HepG2 (cell line): ENCODE measurements at regions not wholly inside any gene's neighbourhood (a gene's known extent, or its start where the extent isn't known, plus 50 kb on each side); places are given as distances from the start of the nearest gene placed in this dataset.

ENCODE experiments used
- ATF3 ChIP-seq: sonication (generic); formaldehyde crosslinking; IDR thresholded peaks from 2 replicates; pipeline ENCODE4 v1.4.0; 2020; ENCODE audit warnings: missing genetic modification reagents
- KDM5A ChIP-seq: fragments of 200-600 bp; sonication (generic); IDR thresholded peaks from 2 replicates; pipeline ENCODE4 v1.7.0; 2018; ENCODE audit warnings: antibody characterized with exemption, mild to moderate bottlenecking, low read length, borderline replicate concordance
- LRRFIP1 ChIP-seq: sonication (generic); formaldehyde crosslinking; conservative IDR thresholded peaks from 2 replicates; pipeline ENCODE4 v1.4.0; 2020; ENCODE audit warnings: missing genetic modification reagents
- POLR2A ChIP-seq, 2 experiments: IDR thresholded peaks; 2 replicates each; pipeline ENCODE4 v1.6.1; 2011; ENCODE audit warnings: low read depth in 2 of 2, low read length in 2 of 2, mild to moderate bottlenecking in 1 of 2, moderate library complexity in 1 of 2; ENCODE audit not compliant: insufficient read depth in 1 of 2
- POLR2AphosphoS5 ChIP-seq: IDR thresholded peaks from 2 replicates; pipeline ENCODE4 v1.6.1; 2012; ENCODE audit warnings: low read depth, low read length
- TAF1 ChIP-seq: sonication (generic); formaldehyde crosslinking; IDR thresholded peaks from 2 replicates; pipeline ENCODE4 v1.4.0; 2020; ENCODE audit warnings: missing genetic modification reagents
- TFE3 ChIP-seq: IDR thresholded peaks from 2 replicates; pipeline ENCODE4 v1.6.1; 2016
- ZNF382 ChIP-seq: sonication (generic); formaldehyde crosslinking; IDR thresholded peaks from 2 replicates; pipeline ENCODE4 v1.5.0; 2020; ENCODE audit warnings: missing genetic modification reagents, mild to moderate bottlenecking, borderline replicate concordance
- ZNF407 ChIP-seq: sonication (generic); formaldehyde crosslinking; IDR thresholded peaks from one replicate; pipeline ENCODE4 v1.5.1; 2020; ENCODE audit warnings: mild to moderate bottlenecking, missing genetic modification reagents; ENCODE audit errors: not compliant biosample characterization

- TF ChIP-seq POLR2A (IDR thresholded peaks at IDR 0.05; ENCODE audit: insufficient read depth in 1 of 2, low read depth in 2 of 2, low read length in 2 of 2) (no peak), TFE3 (CRISPR knock-in tag) (no peak), ZNF382 (CRISPR knock-in tag) (no peak), ATF3 (CRISPR knock-in tag) (no peak), KDM5A (no peak), POLR2AphosphoS5 (no peak), LRRFIP1 (CRISPR knock-in tag) (no peak), TAF1 (no peak), ZNF407 (CRISPR knock-in tag) (no peak)
Observed at GRCh38 chr13:23988546-23989122, 91.3 kb upstream of the C1QTNF9B start.
